ENCODE measurements at regions not wholly inside any gene's neighbourhood (a gene's known extent, or its start where the extent isn't known, plus 50 kb on each side); places are given as distances from the start of the nearest gene placed in this dataset.

DNA sequence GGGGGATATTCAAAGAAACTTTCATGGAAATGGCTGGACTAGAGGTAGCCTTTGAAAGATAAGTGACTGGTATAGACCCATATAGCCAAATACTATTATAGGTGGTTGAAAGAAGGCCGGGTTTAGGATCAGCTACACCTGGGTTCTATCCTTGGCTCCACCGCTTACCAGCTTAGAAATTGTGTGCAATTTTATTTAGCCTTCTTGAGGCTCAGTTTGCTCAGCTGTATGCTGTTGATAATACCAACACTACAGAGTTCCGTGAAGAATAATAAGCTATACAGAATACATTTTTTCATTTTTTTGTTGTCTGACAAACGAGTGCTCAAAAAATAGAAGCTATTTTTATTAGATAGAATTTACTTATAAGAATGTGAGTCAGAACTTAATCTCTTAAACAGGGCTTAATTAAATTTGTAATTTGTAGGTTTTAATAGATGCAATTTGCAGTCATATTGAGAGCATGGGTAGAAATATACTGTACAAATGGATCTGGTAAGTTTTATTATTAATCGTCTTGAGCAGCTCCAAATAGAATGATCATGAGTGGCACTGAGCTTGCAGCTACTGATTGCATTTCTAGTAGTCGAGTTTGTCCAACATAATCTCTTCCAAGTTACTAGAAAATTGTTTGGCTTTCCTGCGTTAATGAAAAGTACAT lies 164.3 kb upstream of the PHYHIPL start:
- CTCF ChIA-PET = interaction anchor here (0.7 kb wide), 1 partner anchor 9 kb away, joined by 7 read pairs; no protein-coding TSS in a partner anchor
- TF ChIP-seq CTCF (conservative IDR thresholded peaks at IDR 0.05; ENCODE audit: low read depth) = no peak
- H3K27ac ChIP-seq = no peak overlapping the region
- DNase-seq (ENCODE audit: low spot score) = no peak
- POLR2A ChIA-PET (ENCODE audit: low non-redundant PET) = no interaction called here

DNA sequence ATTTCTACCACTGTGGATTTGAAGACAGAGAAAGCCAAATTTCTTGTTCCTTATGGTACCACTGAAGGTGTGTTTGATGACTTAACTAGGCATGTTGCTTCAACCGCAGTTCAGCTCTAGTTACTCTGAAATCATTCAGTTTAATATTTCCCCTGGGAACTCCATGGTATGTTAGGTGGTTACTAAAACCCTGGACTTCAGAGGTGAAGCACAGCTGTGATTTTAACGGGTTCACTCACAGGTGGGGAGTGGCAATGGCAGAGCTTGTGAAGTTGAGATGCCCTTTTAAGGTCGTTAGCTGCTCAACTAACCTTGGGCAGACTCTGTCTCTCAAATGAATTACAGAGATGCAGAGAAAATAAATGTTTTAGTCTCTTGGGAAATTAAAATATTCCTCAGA lies 163.6 kb upstream of the PHYHIPL start:
- no peak overlapping the region for H3K27ac ChIP-seq
- DNase-seq (ENCODE audit: low spot score) = no peak
- POLR2A ChIA-PET (ENCODE audit: low non-redundant PET) = no interaction called here
- TF ChIP-seq CTCF (conservative IDR thresholded peaks at IDR 0.05; ENCODE audit: low read depth) = no peak
- CTCF ChIA-PET = no interaction called here

DNA sequence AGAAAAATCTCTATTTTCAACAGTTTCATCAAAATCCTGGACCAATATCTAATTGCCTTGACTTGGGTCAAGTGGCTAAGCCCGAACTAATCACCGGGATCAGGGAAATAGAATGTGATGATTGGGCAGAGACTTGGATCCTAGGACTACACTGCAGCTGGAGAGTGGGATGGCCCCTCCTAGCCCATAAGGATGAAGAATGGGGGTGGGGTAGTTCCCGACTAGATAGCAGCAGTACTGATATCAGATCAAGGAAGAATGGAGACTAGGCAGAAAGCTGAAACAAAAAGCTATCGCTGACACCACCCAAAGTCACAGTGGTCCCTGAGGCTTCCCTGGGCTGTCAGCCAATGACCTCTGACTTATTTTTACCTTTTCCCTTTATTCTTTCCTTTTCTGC lies 160.4 kb upstream of the PHYHIPL start:
- TF ChIP-seq CTCF (conservative IDR thresholded peaks at IDR 0.05; ENCODE audit: low read depth) = no peak
- ChIA-PET CTCF (no interaction called here), POLR2A (ENCODE audit: low non-redundant PET) (no interaction called here)
- H3K27ac ChIP-seq = no peak overlapping the region
- DNase-seq (ENCODE audit: low spot score) = no peak

DNA sequence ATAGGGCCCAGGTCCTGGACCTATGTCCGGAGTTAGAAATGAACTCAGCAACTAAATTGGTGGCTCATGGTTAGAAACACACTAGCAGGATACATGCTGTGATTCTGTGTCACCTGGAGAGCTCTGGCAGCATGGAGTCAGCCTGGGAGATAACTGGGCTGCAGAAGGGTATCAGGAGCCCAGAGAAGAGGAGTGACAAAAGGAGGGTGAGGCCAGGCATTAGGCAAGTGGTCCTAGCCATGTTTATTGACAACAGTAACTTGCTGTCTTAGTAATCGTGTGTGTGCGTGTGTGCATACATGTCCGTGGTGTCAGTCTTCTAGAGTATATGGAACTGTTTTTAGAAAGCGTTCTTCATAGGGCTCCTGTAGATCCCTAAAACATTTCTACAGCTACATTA lies 157.5 kb upstream of the PHYHIPL start:
- no peak for DNase-seq (ENCODE audit: low spot score)
- ChIA-PET CTCF (interaction anchor here (0.5 kb wide), 2 partner anchors 14 to 83 kb away, joined by 3 read pairs; no protein-coding TSS in a partner anchor), POLR2A (ENCODE audit: low non-redundant PET) (no interaction called here)
- no peak overlapping the region for H3K27ac ChIP-seq
- TF ChIP-seq CTCF (conservative IDR thresholded peaks at IDR 0.05; ENCODE audit: low read depth) = no peak

GRCh38 chr10:59019603-59020002 lies 156.8 kb upstream of the PHYHIPL start:
- ChIA-PET CTCF (no interaction called here), POLR2A (ENCODE audit: low non-redundant PET) (no interaction called here)
- DNase-seq (ENCODE audit: low spot score) = no peak
- H3K27ac ChIP-seq = no peak overlapping the region
- TF ChIP-seq CTCF (conservative IDR thresholded peaks at IDR 0.05; ENCODE audit: low read depth) = no peak

- no peak for DNase-seq (ENCODE audit: low spot score)
- no peak for TF ChIP-seq CTCF (conservative IDR thresholded peaks at IDR 0.05; ENCODE audit: low read depth)
- POLR2A ChIA-PET (ENCODE audit: low non-redundant PET) = no interaction called here
- CTCF ChIA-PET = no interaction called here
- H3K27ac ChIP-seq = no peak overlapping the region
These were observed 155.9 kb upstream of the PHYHIPL start for GRCh38 chr10:59020502-59020901.

Data from RWPE1 (cell line).